LNCAP (cell line): ENCODE measurements at regions not wholly inside any gene's neighbourhood (a gene's known extent, or its start where the extent isn't known, plus 50 kb on each side); places are given as distances from the start of the nearest gene placed in this dataset.

Source experiments
- TF ChIP-seq, protein P1 (sequence below): fragments of 450-650 bp; IDR thresholded peaks from 2 replicates; pipeline ENCODE4 v1.5.1; 2017; ENCODE audit warnings: mild to moderate bottlenecking

DNA sequence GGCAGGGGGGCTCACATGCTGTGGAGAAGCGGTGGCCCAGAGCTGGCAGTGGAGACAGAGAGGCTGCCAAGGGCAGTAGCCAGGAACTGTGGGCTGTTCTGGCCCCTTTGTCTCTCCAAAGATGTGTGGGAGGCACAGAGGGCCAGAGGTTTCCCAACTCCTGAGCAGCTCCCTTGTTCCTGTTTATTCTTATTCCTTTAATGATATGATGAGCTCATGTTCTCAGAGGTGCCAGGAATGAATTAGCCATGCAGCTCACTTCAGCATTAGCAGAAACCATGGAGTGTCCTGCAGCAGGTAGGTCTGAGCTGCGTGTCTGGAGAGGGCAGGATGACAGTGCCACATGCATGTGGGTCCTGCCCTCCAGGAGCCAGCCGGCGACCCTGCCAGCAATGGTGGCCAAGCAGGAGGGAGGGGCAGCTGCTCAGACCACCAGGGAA is 77.9 kb upstream of the FZD7 start:
- TF ChIP-seq, protein P1, sequence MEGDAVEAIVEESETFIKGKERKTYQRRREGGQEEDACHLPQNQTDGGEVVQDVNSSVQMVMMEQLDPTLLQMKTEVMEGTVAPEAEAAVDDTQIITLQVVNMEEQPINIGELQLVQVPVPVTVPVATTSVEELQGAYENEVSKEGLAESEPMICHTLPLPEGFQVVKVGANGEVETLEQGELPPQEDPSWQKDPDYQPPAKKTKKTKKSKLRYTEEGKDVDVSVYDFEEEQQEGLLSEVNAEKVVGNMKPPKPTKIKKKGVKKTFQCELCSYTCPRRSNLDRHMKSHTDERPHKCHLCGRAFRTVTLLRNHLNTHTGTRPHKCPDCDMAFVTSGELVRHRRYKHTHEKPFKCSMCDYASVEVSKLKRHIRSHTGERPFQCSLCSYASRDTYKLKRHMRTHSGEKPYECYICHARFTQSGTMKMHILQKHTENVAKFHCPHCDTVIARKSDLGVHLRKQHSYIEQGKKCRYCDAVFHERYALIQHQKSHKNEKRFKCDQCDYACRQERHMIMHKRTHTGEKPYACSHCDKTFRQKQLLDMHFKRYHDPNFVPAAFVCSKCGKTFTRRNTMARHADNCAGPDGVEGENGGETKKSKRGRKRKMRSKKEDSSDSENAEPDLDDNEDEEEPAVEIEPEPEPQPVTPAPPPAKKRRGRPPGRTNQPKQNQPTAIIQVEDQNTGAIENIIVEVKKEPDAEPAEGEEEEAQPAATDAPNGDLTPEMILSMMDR: no peak

DNA sequence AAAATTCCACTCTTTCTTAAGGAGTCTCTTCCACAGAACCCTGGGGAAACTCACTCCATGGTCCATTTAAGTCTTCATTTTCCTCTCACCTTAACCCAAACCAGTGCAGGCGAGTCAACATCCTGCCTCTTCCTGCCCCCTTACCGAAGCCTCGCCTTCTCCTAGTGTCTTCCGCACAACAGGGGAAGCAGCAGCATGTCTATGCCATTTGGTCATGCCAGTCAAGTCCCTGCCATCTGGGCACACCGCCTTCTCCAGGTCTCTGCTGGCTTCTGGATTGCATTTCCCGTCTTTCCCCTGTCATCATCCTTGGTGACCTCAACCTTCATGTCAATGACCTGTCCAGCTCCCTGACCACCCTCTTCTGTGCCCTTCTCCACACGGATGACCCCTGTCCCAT is 77.3 kb upstream of the FZD7 start:
- TF ChIP-seq, protein P1: no peak

DNA sequence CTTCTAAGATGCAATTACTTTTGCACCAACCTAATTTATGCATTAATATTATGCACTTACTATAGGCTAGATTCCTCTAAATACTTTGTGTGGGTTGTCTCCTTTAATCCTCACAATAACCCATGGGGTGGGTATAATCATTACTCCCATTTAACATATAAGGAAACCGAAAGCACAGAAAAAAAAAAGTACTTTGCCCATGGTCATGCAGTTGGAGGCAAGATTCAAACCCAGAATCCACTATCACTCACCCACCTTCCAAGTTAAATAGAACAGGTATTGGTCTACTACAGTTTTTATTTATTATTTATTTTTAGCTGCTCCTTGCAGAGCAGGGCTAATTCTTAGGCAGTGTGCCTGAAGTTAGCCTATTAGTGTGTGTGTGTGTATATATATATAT is 76.6 kb upstream of the FZD7 start:
- TF ChIP-seq, protein P1: no peak

DNA sequence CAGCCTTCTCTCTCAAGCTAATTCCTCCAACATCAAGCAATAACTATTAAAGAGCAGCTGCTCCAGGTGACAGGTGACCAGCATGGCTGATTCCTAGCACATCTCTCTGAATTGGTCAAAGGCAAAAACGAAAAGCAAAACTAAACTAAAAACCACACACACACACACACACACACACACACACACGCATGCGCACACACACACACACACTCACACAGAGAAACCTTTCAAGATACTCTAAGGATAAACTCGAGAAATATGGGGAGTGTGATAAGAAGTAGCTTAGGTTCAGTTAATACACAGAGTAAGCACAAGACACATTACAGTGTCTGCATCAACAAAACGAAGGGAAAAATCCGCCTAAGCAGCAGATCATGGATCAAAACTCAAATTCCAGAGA is 74.5 kb upstream of the FZD7 start:
- TF ChIP-seq, protein P1: no peak

DNA sequence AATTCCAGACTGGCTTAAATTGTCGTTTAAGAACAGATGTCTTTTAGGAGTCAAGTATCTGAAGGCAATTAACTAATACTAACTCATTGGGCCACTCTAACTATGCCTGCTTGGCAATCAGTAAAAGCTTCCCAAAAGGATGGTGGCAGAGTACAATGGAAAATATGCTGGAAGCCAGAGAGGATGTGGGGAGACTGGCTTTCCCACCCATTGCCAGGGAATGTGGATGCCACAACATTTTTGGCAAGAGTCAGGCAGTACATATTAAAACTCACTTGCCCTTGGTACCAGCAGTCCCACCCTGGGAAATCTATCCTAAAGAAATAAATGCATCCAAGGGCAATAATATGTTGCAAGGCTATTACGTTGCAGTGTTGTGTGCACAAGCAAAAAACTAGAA is 74.0 kb upstream of the FZD7 start:
- TF ChIP-seq, protein P1: no peak

DNA sequence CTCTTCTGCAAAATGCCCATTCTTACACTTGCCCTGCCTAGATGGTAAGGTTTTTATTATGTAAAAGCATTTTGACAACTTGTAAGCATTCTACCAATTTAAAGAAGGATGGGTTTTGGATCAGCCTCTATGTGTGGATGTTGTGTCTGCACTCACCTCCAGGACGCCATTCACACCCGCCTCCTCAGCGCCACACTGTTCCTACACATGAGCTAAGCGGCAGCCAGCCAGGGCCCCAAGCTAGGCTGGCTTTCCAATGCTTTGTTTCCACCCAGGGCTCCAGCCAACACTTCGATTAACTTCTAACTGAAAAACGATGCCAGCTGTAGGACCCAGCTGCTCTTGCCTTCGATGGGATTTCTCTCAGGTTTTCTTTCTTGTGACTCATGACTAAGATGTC is 73.3 kb upstream of the FZD7 start:
- TF ChIP-seq, protein P1: no peak

DNA sequence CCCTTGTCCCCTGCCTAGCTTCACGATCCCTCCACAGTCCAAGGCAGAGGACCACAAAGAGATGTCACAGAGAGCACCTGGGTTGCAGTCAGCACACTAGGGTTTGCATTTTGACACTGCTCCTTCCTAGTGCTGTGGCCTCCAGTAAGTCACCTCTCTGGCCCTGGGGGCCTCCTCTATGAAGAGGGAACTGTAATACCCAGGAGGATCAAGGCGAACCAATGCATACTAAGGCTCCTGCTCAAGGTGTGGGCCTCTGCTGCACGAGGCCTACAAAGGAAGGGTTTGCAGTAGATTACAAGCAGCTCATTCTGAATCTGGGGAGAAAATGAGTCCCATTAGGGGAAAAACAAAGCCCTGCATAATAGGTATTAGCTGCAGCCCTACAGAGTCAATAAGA is 72.3 kb upstream of the FZD7 start:
- TF ChIP-seq, protein P1: no peak

DNA sequence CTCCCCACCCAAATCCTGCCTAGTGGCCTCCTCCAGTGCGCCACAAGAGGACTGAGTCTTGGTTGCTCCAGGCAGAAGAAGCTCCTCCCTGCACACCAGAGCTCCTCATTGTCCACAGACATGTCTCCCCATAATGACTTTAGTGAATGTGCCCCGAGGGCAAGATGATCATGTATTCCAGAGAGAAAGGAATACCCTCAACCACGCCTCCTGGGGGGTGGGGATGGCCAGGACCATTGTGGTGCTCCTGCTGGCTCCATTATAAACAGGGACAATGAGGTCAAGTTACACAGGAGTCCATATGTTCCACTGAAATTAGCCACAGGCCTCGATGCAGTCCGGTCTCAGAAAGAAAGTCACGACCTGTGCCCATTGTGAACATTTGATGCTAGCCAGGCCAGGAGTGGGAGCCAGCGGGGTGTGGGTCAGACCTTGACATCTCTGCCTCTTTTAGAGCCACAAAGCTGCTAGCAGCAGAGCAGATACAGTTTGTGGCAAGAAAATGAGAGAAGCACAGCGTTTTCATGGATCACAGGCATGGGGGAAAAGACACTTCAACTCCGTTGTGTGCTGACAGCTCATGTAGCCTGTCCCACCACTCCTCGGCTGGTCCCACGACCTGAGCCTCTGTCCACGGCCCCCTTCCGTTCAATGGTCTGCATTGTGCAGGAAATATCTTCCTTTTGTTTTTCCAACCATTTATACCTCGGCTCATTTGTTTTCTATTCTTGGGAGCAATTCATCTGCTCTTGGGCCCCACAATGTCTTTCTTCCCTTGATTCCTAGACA is 70.7 kb upstream of the FZD7 start:
- TF ChIP-seq, protein P1: no peak
